ENCODE measurements at regions not wholly inside any gene's neighbourhood (a gene's known extent, or its start where the extent isn't known, plus 50 kb on each side); places are given as distances from the start of the nearest gene placed in this dataset.

DNA sequence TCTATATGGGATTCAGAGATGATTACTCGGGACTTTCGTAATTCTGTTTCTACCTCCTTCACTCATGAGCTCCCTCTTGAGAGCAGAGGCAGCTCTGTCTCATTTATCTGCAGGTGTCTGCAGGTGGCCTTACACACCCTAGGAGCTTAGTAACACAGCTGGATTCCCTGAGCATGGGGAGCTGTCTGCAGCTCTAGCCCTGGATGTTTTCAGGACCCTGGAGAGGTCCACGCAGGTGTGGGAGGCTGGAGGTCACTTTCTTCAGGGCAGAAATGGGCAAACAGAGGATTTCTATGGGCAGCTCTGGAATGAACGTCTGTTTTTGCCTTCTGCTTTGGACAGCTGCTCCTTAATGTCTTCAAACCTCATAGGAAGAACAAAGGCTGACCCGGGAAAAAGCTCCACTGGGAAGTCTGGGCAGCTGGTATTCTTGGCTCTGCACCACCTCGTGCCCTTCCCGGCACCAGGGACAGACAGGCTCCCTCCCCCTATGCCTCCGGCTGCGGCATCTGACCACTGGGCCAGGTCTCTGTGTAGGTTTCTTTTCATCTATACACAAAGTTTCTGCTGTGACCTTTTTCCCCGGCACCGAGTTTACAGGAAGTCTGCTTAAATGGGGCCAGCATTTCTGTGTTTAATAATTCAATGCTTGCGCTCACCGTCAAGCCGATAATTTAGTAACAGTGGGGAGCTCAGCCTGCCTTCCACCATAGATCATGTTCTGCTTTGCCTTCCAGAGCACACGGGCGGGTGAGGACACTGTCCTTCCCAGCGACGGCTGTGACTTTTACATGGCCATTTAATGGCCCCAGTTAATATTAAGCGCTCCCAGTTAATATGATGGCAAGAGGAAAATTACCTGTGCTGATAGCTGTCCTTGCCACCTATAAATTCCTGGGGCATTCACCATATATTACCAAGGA, 320.2 kb upstream of the SFSWAP start:
- TF ChIP-seq, protein P1, sequence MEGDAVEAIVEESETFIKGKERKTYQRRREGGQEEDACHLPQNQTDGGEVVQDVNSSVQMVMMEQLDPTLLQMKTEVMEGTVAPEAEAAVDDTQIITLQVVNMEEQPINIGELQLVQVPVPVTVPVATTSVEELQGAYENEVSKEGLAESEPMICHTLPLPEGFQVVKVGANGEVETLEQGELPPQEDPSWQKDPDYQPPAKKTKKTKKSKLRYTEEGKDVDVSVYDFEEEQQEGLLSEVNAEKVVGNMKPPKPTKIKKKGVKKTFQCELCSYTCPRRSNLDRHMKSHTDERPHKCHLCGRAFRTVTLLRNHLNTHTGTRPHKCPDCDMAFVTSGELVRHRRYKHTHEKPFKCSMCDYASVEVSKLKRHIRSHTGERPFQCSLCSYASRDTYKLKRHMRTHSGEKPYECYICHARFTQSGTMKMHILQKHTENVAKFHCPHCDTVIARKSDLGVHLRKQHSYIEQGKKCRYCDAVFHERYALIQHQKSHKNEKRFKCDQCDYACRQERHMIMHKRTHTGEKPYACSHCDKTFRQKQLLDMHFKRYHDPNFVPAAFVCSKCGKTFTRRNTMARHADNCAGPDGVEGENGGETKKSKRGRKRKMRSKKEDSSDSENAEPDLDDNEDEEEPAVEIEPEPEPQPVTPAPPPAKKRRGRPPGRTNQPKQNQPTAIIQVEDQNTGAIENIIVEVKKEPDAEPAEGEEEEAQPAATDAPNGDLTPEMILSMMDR (IDR thresholded peaks at IDR 0.05 in 4 of 5, conservative IDR thresholded peaks at IDR 0.05 in 1 of 5): no peak
- TF ChIP-seq POLR2A (IDR thresholded peaks at IDR 0.05): no peak

Measured in gastrocnemius medialis (tissue), 4 donors.